ENCODE measurements at regions not wholly inside any gene's neighbourhood (a gene's known extent, or its start where the extent isn't known, plus 50 kb on each side); places are given as distances from the start of the nearest gene placed in this dataset.
"Not testable (repeated sequence)": the region's sequence is repeated elsewhere in the genome, so short reads cannot be mapped to it uniquely, and the experiment has no call there.

- H3K27me3 ChIP-seq (ENCODE audit: low read depth) = no peaks in the 10 kb centered on the region
- TF ChIP-seq CTCF (IDR thresholded peaks at IDR 0.05) = no peak
- intact Hi-C loops (cut with DNase I) = no loop called here
- DNase-seq (no peak), ATAC-seq (no peak)
- H3K36me3 ChIP-seq = no peaks in the 10 kb centered on the region
- H3K4me1 ChIP-seq = no peaks in the 10 kb centered on the region
- H3K9me3 ChIP-seq = peaks cover 2% of the 10 kb centered on the region
- no peak overlapping the region for H3K4me3 ChIP-seq
- no peak overlapping the region for H3K27ac ChIP-seq
Observed at GRCh38 chr13:89455225-89455624, 1784.1 kb downstream of the SLITRK5 start.

- H3K4me1 ChIP-seq = no peaks in the 10 kb centered on the region
- peaks cover 3% of the 10 kb centered on the region for H3K9me3 ChIP-seq
- intact Hi-C loops (cut with DNase I) = no loop called here
- H3K36me3 ChIP-seq = no peaks in the 10 kb centered on the region
- no peak overlapping the region for H3K27ac ChIP-seq
- ATAC-seq (no peak), DNase-seq (no peak)
- H3K4me3 ChIP-seq = no peak overlapping the region
- no peak for TF ChIP-seq CTCF (IDR thresholded peaks at IDR 0.05)
- H3K27me3 ChIP-seq (ENCODE audit: low read depth) = no peaks in the 10 kb centered on the region
Observed at GRCh38 chr13:89455741-89456140, 1784.6 kb downstream of the SLITRK5 start.

GRCh38 chr13:89457977-89458376 is 1786.8 kb downstream of the SLITRK5 start:
- Histone ChIP-seq H3K9me3 (peaks cover 3% of the 10 kb centered on the region), H3K4me3 (no peak overlapping the region), H3K27ac (no peak overlapping the region), H3K36me3 (no peaks in the 10 kb centered on the region), H3K27me3 (ENCODE audit: low read depth) (no peaks in the 10 kb centered on the region), H3K4me1 (no peaks in the 10 kb centered on the region)
- intact Hi-C loops (cut with DNase I) = no loop called here
- ATAC-seq = no peak
- no peak for DNase-seq
- no peak for TF ChIP-seq CTCF (IDR thresholded peaks at IDR 0.05)

- no peaks in the 10 kb centered on the region for H3K36me3 ChIP-seq
- intact Hi-C loops (cut with DNase I) = no loop called here
- H3K27me3 ChIP-seq (ENCODE audit: low read depth) = no peaks in the 10 kb centered on the region
- no peaks in the 10 kb centered on the region for H3K4me1 ChIP-seq
- peaks cover 3% of the 10 kb centered on the region for H3K9me3 ChIP-seq
- no peak overlapping the region for H3K27ac ChIP-seq
- no peak overlapping the region for H3K4me3 ChIP-seq
- TF ChIP-seq CTCF (IDR thresholded peaks at IDR 0.05) = no peak
- ATAC-seq (no peak), DNase-seq (no peak)
Observed at GRCh38 chr13:89458456-89458855, 1787.3 kb downstream of the SLITRK5 start.

- DNase-seq; ATAC-seq; H3K4me1 ChIP-seq; H3K27ac ChIP-seq; H3K27me3 ChIP-seq (ENCODE audit: low read depth); H3K9me3 ChIP-seq; intact Hi-C loops (cut with DNase I); H3K36me3 ChIP-seq; H3K4me3 ChIP-seq: not testable (repeated sequence)
Observed at GRCh38 chr13:89460895-89461294, 1789.7 kb downstream of the SLITRK5 start.

- DNase-seq (no peak), ATAC-seq (no peak)
- no peak for TF ChIP-seq CTCF (IDR thresholded peaks at IDR 0.05)
- Histone ChIP-seq H3K9me3 (no peaks in the 10 kb centered on the region), H3K27me3 (ENCODE audit: low read depth) (no peaks in the 10 kb centered on the region), H3K4me3 (no peak overlapping the region), H3K27ac (no peak overlapping the region), H3K36me3 (no peaks in the 10 kb centered on the region), H3K4me1 (no peaks in the 10 kb centered on the region)
- intact Hi-C loops (cut with DNase I) = no loop called here
Observed at GRCh38 chr13:89465366-89465765, 1794.2 kb downstream of the SLITRK5 start.

All from lower lobe of right lung (tissue), 2 donors.